ENCODE measurements at regions not wholly inside any gene's neighbourhood (a gene's known extent, or its start where the extent isn't known, plus 50 kb on each side); places are given as distances from the start of the nearest gene placed in this dataset.
"Not testable (repeated sequence)": the region's sequence is repeated elsewhere in the genome, so short reads cannot be mapped to it uniquely, and the experiment has no call there.

DNA sequence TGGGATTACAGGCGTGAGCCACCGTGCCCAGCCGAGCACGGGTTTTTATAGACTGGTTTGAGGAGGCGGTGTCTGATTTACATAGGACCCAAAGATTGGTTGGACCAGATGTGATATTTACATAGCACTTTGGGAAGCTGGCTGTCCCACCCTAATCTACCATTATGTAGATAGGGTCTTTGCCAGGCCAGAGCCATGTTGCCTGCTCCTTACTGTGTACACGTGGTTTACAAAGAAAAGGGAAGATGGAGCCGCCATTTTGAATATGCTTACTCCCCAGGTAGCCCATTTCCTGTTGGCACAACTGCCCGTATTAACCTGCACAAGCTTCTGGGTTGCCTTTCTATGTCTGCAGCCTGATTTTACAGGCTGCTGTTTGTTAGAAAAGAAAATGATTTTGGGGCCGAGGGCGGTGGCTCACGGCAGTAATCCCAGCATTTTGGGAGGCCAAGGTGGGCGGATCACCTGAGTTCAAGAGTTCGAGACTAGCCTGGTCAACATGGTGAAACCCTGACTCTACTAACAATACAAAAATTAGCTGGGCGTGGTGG lies 89.9 kb upstream of the EEF2KMT start:
- H3K4me3 Mint-ChIP-seq: no peak overlapping the region
- peaks cover 0 to 12% of the 10 kb centered on the region in 2 donors for H3K27me3 Mint-ChIP-seq
- H3K9me3 Mint-ChIP-seq: no peaks in the 10 kb centered on the region
- H3K4me1 Mint-ChIP-seq (ENCODE audit: low read depth in 2 of 2): no peaks in the 10 kb centered on the region
- H3K36me3 Mint-ChIP-seq (ENCODE audit: insufficient read depth): no peaks in the 10 kb centered on the region
- DNase-seq: no peak
- no peak for ATAC-seq (replicated peaks)
- H3K27ac Mint-ChIP-seq: no peak overlapping the region

DNA sequence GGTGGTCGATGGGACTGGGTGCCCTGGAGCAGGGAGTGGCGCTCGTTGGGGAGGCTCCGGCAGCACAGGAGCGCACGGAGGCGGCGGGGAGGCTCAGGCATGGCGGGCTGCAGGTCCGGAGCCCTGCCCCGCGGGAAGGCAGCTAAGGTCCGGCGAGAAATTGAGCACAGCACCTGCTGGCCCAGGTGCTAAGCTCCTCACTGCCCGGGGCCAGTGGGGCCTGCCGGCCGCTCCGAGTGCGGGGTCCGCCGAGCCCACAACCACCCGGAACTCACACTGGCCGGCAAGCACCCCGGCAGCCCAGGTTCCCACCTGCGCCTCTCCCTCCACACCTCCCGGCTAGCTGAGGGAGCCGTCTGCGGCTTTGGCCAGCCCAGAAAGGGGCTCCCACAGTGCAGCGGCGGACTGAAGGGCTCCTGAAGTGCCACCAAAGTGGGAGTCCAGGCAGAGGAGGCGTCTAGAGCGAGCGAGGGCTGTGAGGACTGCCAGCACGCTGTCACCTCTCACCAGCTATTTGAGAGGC lies 88.8 kb upstream of the EEF2KMT start:
- H3K4me1 Mint-ChIP-seq (ENCODE audit: low read depth in 2 of 2): no peaks in the 10 kb centered on the region
- H3K36me3 Mint-ChIP-seq (ENCODE audit: insufficient read depth): no peaks in the 10 kb centered on the region
- H3K9me3 Mint-ChIP-seq: no peaks in the 10 kb centered on the region
- H3K27ac Mint-ChIP-seq: no peak overlapping the region
- no peak overlapping the region for H3K4me3 Mint-ChIP-seq
- ATAC-seq (replicated peaks) (no peak), DNase-seq (no peak)
- H3K27me3 Mint-ChIP-seq: peaks cover 0 to 8% of the 10 kb centered on the region in 2 donors

DNA sequence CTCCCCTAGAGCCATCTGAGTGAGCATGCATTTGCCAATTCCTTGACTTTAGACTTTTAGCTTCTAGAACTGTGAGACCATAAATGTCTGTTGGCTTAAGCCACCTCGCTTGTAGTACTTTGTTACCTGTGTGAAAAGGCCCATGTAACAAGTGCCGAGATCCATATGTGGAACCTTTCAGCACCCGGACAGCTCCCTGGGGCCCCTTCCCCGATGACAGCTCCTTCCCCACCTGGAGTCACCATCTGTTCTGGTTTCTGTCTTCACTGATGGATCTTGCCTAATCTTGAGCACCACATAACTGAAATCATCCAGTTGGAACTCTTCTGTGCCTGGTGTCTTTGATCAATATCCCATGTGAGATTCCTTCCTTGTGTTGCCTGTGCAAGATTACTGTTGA lies 78.9 kb upstream of the EEF2KMT start:
- Mint-ChIP-seq H3K36me3 (ENCODE audit: insufficient read depth) (no peaks in the 10 kb centered on the region), H3K27me3 (peaks cover 22 to 65% of the 10 kb centered on the region in 2 donors), H3K4me1 (ENCODE audit: low read depth in 2 of 2) (no peaks in the 10 kb centered on the region), H3K4me3 (no peak overlapping the region), H3K27ac (no peak overlapping the region), H3K9me3 (peaks cover 10 to 14% of the 10 kb centered on the region in 2 donors)
- ATAC-seq (replicated peaks) (no peak), DNase-seq (no peak)

DNA sequence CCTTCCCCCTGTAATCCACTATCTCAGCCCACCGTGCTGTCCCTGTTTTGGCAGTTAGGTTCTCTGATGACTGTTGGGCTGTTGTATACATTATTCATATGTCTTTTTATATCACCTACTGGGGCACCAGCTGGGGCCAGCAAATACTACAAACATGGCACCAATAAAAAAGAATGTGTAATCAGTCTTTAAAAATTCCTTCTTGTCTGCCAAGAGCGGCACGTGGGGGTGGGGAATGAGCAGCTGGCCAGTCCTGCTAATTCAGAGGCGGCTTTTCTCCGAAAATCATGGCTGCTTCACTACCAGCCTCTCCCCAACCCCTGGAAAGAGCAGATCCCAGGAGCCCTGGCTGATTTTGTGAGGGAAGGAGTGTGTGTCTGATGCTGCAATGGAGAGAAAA lies 77.7 kb upstream of the EEF2KMT start:
- peaks cover 10 to 14% of the 10 kb centered on the region in 2 donors for H3K9me3 Mint-ChIP-seq
- ATAC-seq (replicated peaks) (no peak), DNase-seq (no peak)
- no peaks in the 10 kb centered on the region for H3K36me3 Mint-ChIP-seq (ENCODE audit: insufficient read depth)
- H3K4me3 Mint-ChIP-seq: no peak overlapping the region
- H3K4me1 Mint-ChIP-seq (ENCODE audit: low read depth in 2 of 2): no peaks in the 10 kb centered on the region
- no peak overlapping the region for H3K27ac Mint-ChIP-seq
- H3K27me3 Mint-ChIP-seq: peaks cover 22 to 65% of the 10 kb centered on the region in 2 donors

DNA sequence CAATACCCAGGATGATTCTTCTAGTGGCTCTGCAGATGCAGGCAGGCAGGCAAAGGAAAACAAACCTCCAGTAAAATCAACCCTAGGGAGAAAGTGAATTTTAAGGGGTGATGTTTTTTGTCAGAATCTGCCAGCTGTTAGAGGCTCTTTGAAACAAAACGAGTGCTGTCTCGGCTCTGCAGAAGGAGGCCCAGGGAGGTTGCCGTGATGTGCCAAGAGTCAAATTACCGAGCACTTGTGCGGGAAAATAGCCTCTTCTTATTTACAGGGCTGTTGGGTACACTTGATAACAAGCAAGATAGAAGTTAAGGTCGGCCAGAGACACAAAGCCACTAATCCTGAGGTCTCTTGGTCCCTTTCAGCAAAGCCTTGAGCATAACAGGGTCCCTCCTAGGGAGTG lies 68.9 kb upstream of the EEF2KMT start:
- peaks cover 27 to 58% of the 10 kb centered on the region in 2 donors for H3K27me3 Mint-ChIP-seq
- ATAC-seq (replicated peaks): no peak
- no peaks in the 10 kb centered on the region for H3K4me1 Mint-ChIP-seq (ENCODE audit: low read depth in 2 of 2)
- no peak overlapping the region for H3K4me3 Mint-ChIP-seq
- DNase-seq: no peak
- no peak overlapping the region for H3K27ac Mint-ChIP-seq
- H3K36me3 Mint-ChIP-seq (ENCODE audit: insufficient read depth): peaks cover 6% of the 10 kb centered on the region
- H3K9me3 Mint-ChIP-seq: peaks cover 0 to 7% of the 10 kb centered on the region in 2 donors

DNA sequence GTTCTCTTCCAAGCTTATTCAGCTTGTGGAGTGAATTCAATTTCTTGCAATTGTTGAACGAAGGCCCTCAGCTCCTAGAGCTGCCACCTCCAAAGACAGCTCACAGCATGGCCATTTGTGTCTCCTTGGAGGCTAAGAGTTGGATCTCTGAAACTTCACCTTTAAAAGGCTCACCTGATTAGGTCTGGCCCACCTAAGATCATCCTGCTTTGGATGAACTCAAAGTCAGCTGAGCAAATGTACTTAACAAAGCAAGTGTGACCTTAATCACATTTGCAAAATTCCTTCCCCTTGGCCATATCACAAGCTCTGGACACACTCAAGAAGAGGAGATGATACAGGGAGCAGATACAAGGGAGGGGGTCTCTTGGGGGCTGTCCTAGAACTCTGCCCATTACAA lies 67.8 kb upstream of the EEF2KMT start:
- H3K9me3 Mint-ChIP-seq; H3K4me1 Mint-ChIP-seq (ENCODE audit: low read depth in 2 of 2); DNase-seq; H3K4me3 Mint-ChIP-seq; H3K27ac Mint-ChIP-seq; ATAC-seq (replicated peaks); H3K36me3 Mint-ChIP-seq (ENCODE audit: insufficient read depth): not testable (repeated sequence)
- H3K27me3 Mint-ChIP-seq: peaks cover 27 to 50% of the 10 kb centered on the region in 2 donors

DNA sequence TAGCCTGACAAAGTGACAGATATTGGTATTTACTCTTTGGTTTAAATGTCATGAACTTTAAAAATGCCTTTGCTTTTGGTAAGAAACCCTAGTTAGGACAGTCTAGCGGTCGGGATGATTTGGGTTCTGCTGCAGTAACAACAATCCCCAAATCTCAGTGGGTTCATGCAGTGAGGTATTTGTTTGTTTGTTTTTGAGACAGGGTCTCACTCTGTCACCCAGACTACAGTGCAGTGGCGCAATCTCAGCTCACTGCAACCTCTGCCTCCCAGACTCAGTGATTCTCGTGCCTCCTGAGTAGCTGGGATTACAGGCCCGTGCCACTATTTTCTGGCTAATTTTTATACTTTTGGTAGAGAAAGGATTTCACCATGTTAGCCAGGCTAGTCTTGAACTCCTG lies 65.2 kb upstream of the EEF2KMT start:
- H3K27me3 Mint-ChIP-seq: peaks cover 25 to 37% of the 10 kb centered on the region in 2 donors
- H3K4me3 Mint-ChIP-seq; H3K36me3 Mint-ChIP-seq (ENCODE audit: insufficient read depth); DNase-seq; H3K9me3 Mint-ChIP-seq; ATAC-seq (replicated peaks); H3K4me1 Mint-ChIP-seq (ENCODE audit: low read depth in 2 of 2); H3K27ac Mint-ChIP-seq: not testable (repeated sequence)

DNA sequence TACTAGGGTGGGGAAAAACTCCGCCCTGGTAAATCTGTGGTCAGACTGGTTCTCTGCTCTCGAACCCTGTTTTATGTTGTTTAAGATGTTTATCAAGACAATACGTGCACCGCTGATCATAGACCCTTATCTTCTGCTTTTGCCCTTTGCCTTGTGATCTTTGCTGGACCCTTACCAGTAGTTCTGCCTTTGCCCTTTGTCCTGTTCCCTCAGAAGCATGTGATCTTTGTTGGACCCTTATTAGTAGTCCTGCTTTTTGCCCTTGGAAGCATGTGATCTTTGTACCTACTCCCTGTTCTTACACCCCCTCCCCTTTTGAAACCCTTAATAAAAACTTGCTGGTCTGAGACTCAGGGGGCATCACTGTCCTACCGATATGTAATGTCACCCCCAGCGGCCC lies 64.3 kb upstream of the EEF2KMT start:
- H3K36me3 Mint-ChIP-seq (ENCODE audit: insufficient read depth); H3K4me3 Mint-ChIP-seq; H3K9me3 Mint-ChIP-seq; H3K4me1 Mint-ChIP-seq (ENCODE audit: low read depth in 2 of 2); ATAC-seq (replicated peaks); H3K27ac Mint-ChIP-seq; DNase-seq: not testable (repeated sequence)
- H3K27me3 Mint-ChIP-seq: peaks cover 25 to 29% of the 10 kb centered on the region in 2 donors

DNA sequence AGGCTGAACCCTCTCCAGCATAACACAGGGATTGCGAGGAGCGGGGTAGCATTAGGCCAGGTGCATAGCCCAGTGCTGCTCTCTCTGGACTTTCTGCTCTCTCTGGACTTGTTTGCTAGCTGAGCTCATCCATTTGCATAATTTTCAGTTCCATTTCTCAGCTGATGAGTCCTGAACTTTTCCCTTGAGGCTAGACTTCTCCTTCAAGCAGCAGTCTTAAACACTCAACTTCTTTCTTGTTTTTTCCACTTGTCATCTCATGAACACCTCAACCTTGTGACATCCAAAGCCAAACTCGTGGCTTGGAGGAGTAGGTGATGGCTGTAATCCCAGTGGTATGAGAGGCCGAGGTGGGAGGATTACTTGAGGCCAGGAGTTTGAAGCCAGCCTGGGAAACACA lies 62.4 kb upstream of the EEF2KMT start:
- not testable (repeated sequence) for H3K4me1 Mint-ChIP-seq (ENCODE audit: low read depth in 2 of 2); H3K4me3 Mint-ChIP-seq; ATAC-seq (replicated peaks); H3K36me3 Mint-ChIP-seq (ENCODE audit: insufficient read depth); DNase-seq; H3K27ac Mint-ChIP-seq; H3K9me3 Mint-ChIP-seq
- peaks cover 13 to 21% of the 10 kb centered on the region in 2 donors for H3K27me3 Mint-ChIP-seq

DNA sequence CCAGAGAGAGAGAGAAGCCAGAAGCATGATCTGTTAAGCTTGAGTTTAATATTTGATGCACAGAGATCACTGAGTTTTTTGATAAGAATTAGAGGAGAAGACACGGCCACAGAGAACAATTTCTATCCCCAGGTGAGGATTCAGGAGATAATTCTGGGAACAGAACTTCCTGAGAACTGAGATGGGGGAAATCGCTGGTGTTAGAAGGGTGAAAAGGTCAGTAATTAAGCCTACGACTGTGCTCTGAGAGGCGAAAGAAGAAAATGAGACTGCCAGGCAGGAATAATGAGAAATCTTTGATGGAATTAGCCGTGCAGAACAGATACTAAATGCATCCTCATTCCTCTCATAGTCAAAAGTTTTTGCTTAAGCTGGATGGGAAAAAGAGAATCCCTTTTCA lies 61.9 kb upstream of the EEF2KMT start:
- DNase-seq; ATAC-seq (replicated peaks); H3K27ac Mint-ChIP-seq; H3K4me3 Mint-ChIP-seq; H3K36me3 Mint-ChIP-seq (ENCODE audit: insufficient read depth); H3K9me3 Mint-ChIP-seq; H3K4me1 Mint-ChIP-seq (ENCODE audit: low read depth in 2 of 2): not testable (repeated sequence)
- peaks cover 13 to 21% of the 10 kb centered on the region in 2 donors for H3K27me3 Mint-ChIP-seq

DNA sequence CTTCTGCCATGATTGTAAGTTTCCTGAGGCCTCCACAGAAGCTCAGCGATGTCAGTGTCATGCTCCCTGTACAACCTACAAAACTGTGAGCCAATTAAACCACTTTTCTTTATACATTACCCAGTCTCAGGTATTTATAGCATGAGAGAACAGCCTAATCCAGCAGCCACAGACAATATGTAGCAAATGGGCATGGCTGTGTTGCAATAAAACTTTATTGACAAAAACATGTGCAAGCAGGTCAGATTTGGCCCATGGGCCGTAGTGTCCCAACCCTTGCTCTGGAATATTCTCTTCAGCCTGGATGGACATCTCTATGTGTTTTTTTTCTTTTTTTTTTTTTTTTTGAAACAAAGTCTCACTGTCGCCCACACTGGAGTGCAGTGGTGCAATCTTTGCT lies 60.9 kb upstream of the EEF2KMT start:
- Mint-ChIP-seq H3K4me1 (ENCODE audit: low read depth in 2 of 2) (no peaks in the 10 kb centered on the region), H3K27ac (no peak overlapping the region), H3K4me3 (no peak overlapping the region), H3K27me3 (peaks cover 19 to 29% of the 10 kb centered on the region in 2 donors), H3K36me3 (ENCODE audit: insufficient read depth) (no peaks in the 10 kb centered on the region), H3K9me3 (peaks cover 0 to 7% of the 10 kb centered on the region in 2 donors)
- ATAC-seq (replicated peaks): no peak
- DNase-seq: no peak

DNA sequence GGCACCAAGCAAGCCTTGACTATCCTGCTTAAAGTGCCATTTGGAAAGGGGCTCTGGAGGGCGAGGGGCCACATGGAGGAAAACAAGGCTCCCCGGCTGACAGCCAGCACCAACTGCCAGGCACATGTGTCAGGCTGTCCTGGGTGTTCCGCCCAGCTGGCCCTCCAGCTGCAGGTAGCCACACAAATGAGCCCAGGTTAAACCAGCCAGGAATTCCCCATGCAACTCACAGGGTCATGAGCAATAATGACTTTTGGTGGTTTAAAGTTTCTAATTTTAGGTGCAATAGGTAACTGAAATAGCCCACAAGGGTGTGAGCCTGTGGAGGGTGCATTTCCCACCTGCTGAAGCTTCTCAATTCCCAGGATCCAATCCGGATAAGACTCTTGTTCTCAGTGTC lies 58.9 kb upstream of the EEF2KMT start:
- not testable (repeated sequence) for H3K36me3 Mint-ChIP-seq (ENCODE audit: insufficient read depth); ATAC-seq (replicated peaks); H3K4me1 Mint-ChIP-seq (ENCODE audit: low read depth in 2 of 2); H3K9me3 Mint-ChIP-seq; H3K27ac Mint-ChIP-seq; DNase-seq; H3K4me3 Mint-ChIP-seq
- H3K27me3 Mint-ChIP-seq: peaks cover 19 to 40% of the 10 kb centered on the region in 2 donors

DNA sequence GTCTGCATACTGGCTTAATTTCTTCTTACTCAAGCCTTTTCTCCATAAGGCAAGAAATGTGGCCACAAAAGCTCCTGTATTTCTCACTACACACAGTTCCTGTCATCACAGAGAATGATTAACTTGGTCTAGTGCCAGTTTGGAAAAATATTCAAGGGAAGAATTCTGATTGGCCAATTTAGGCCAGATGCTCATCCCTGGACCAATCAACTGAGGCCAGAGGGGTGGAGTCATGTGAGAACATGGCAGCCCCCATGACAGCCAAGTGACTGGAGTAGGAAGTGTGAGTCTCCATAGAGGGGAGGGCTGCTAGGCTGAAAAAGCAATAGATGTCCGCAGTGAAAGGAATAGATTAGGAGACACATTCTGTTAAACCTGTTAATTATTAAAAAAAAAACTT lies 56.4 kb upstream of the EEF2KMT start:
- not testable (repeated sequence) for DNase-seq; ATAC-seq (replicated peaks); H3K4me1 Mint-ChIP-seq (ENCODE audit: low read depth in 2 of 2); H3K9me3 Mint-ChIP-seq; H3K4me3 Mint-ChIP-seq; H3K36me3 Mint-ChIP-seq (ENCODE audit: insufficient read depth); H3K27ac Mint-ChIP-seq
- H3K27me3 Mint-ChIP-seq: peaks cover 5 to 32% of the 10 kb centered on the region in 2 donors

DNA sequence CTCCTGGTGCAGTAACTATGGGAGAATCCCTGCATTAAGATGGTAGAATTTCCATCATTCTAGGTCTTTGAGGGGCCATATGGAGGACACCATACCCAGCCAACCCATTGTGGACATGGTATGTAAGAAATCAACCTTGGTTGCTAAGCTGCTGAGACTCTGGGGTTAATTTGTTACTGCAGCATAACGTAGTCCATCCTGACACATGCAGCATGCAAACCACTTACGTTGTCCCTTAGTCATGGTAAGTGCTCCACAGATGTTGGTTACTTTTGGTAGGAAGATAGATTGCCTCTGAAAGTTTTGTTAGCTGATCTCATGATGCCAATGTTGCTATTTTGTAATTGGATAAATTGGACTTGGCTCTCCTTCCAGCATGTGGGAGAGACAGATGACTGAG lies 53.8 kb upstream of the EEF2KMT start:
- H3K4me3 Mint-ChIP-seq; H3K27ac Mint-ChIP-seq; H3K4me1 Mint-ChIP-seq (ENCODE audit: low read depth in 2 of 2); DNase-seq; H3K36me3 Mint-ChIP-seq (ENCODE audit: insufficient read depth); ATAC-seq (replicated peaks); H3K9me3 Mint-ChIP-seq: not testable (repeated sequence)
- H3K27me3 Mint-ChIP-seq: peaks cover 15 to 49% of the 10 kb centered on the region in 2 donors
